Immature natural killer cell (primary cell): ENCODE measurements at regions not wholly inside any gene's neighbourhood (a gene's known extent, or its start where the extent isn't known, plus 50 kb on each side); places are given as distances from the start of the nearest gene placed in this dataset.
"Not testable (repeated sequence)": the region's sequence is repeated elsewhere in the genome, so short reads cannot be mapped to it uniquely, and the experiment has no call there.

Source experiments
- DNase-seq, 3 donors: peaks; one replicate each; pipeline ENCODE4 v3.0.0; 2022; ENCODE audit warnings: mixed read lengths in 1 of 3
- H3K27ac Mint-ChIP-seq, 6 donors: one replicate each; pipeline ENCODE4 v1.8.0; 2020; ENCODE audit warnings: mixed read lengths in 6 of 6, mild to moderate bottlenecking in 5 of 6, inconsistent platforms in 4 of 6, moderate library complexity in 3 of 6
- H3K27me3 Mint-ChIP-seq, 3 donors: one replicate each; pipeline ENCODE4 v1.8.0; 2020 to 2021; ENCODE audit warnings: low read depth in 3 of 3, mild to moderate bottlenecking in 3 of 3, mixed read lengths in 3 of 3, moderate library complexity in 3 of 3, inconsistent platforms in 1 of 3
- H3K36me3 Mint-ChIP-seq, 3 donors: one replicate each; pipeline ENCODE4 v1.8.0; 2020; ENCODE audit warnings: mixed read lengths in 3 of 3, inconsistent platforms in 2 of 3, mild to moderate bottlenecking in 2 of 3
- H3K4me1 Mint-ChIP-seq, 2 donors: one replicate each; pipeline ENCODE4 v1.8.0; 2020; ENCODE audit warnings: inconsistent platforms in 2 of 2, mild to moderate bottlenecking in 2 of 2, mixed read lengths in 2 of 2, moderate library complexity in 1 of 2
- H3K4me3 Mint-ChIP-seq, 5 donors: one replicate each; pipeline ENCODE4 v1.8.0; 2020; ENCODE audit warnings: mild to moderate bottlenecking in 5 of 5, mixed read lengths in 5 of 5, inconsistent platforms in 3 of 5, moderate library complexity in 3 of 5
- H3K9me3 Mint-ChIP-seq, 6 donors: one replicate each; pipeline ENCODE4 v1.8.0; 2020; ENCODE audit warnings: mild to moderate bottlenecking in 6 of 6, mixed read lengths in 6 of 6, inconsistent platforms in 4 of 6, moderate library complexity in 3 of 6

DNA sequence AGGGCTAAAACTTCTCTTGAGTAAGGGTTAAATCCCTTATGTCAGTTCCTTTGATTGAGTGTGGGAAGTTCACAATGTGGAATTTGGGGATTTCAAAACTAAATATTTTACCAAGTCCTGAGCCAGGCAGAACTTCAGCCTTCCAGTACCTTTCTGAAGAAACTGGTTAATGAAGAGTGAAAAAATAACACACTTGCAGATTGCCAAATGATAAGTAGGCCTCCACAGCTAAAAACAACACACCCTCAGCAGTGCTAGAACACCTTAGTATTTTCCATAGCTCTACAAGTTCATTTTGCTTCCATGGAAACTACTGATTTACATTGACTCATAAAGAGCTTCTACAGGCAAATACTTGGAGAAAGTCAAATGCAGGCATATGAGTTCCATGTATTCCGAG, 326.8 kb downstream of the ZNF674 start:
- Mint-ChIP-seq H3K27me3 (peaks cover 2 to 16% (median 5%) of the 10 kb centered on the region in 3 donors), H3K4me1 (no peaks in the 10 kb centered on the region), H3K27ac (no peak overlapping the region), H3K4me3 (no peak overlapping the region), H3K9me3 (no peaks in the 10 kb centered on the region), H3K36me3 (no peaks in the 10 kb centered on the region)
- DNase-seq = no peak

DNA sequence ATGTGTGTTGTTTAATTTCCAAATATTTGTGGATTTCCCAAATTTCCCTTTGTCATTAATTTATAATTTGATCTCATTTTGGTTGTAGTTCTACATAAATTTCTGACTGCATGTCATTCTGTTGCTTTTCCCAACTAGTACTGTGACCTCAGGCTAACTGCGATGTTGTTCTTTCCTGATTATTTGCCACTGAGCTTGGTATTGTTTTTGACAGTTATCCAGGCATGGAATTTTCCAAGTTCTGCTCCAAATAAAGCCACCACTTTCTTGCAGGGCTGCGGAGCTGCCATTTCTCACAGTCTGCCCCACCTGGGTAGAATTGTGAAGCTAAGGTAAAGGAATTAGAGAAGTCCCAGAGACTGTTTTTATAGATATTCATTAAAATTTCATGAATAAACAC, 328.8 kb downstream of the ZNF674 start:
- Mint-ChIP-seq H3K27me3 (peaks cover 1 to 12% (median 2%) of the 10 kb centered on the region in 3 donors), H3K9me3 (no peaks in the 10 kb centered on the region), H3K4me1 (no peaks in the 10 kb centered on the region), H3K36me3 (no peaks in the 10 kb centered on the region), H3K4me3 (no peak overlapping the region), H3K27ac (no peak overlapping the region)
- no peak for DNase-seq

- Mint-ChIP-seq H3K9me3 (no peaks in the 10 kb centered on the region), H3K36me3 (no peaks in the 10 kb centered on the region), H3K27ac (no peak overlapping the region), H3K4me1 (peaks cover 2 to 12% of the 10 kb centered on the region in 2 donors), H3K27me3 (peaks cover 0 to 22% (median 2%) of the 10 kb centered on the region in 3 donors), H3K4me3 (no peak overlapping the region)
- no peak for DNase-seq
Observed at GRCh38 chrX:46211079-46211478, 334.1 kb downstream of the ZNF674 start.

DNA sequence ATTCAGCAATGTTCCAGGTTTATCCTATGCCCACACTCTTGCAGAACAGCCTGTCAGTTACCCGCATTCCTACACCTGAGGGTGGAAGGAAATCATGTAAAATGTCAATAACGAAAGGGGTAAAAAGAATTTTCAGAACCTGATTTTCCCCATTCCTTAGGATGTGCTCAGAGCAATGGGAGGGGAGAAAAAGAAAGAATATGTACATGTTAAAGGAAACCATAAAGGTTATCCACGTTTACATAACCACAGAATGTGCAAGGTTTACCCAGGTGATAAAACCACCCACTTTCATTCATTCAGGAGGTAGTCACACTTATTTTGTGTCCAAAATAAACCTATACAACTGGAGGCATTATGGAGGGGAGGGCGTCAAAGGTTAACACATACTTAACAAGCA, 335.5 kb downstream of the ZNF674 start:
- H3K4me3 Mint-ChIP-seq = no peak overlapping the region
- no peaks in the 10 kb centered on the region for H3K9me3 Mint-ChIP-seq
- H3K27me3 Mint-ChIP-seq = peaks cover 0 to 19% (median 0%) of the 10 kb centered on the region in 3 donors
- H3K27ac Mint-ChIP-seq = no peak overlapping the region
- DNase-seq = no peak
- H3K4me1 Mint-ChIP-seq = peaks cover 2 to 12% of the 10 kb centered on the region in 2 donors
- no peaks in the 10 kb centered on the region for H3K36me3 Mint-ChIP-seq

DNA sequence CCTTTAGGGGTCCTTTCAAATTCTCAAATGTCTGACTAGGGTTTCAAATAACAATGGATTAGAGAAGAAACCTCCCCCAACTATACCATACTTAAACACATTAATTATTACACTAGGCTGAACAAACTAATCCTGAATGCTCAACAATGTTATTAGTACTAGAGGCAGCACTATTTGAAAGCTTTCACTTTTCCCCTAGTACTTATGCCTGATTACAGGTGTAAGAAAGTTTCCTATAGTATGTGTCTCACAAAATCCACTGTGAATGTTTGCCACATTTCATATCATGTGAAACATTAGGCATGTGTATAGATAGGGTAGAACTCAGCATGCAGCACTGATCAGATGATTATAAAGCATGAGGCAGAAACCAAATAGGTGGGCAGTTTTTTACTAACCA, 336.2 kb downstream of the ZNF674 start:
- no peak overlapping the region for H3K4me3 Mint-ChIP-seq
- H3K9me3 Mint-ChIP-seq = no peaks in the 10 kb centered on the region
- no peak overlapping the region for H3K27ac Mint-ChIP-seq
- DNase-seq = no peak
- no peaks in the 10 kb centered on the region for H3K36me3 Mint-ChIP-seq
- peaks cover 0 to 19% (median 0%) of the 10 kb centered on the region in 3 donors for H3K27me3 Mint-ChIP-seq
- H3K4me1 Mint-ChIP-seq = peaks cover 2 to 12% of the 10 kb centered on the region in 2 donors

GRCh38 chrX:46208225-46208854, 336.9 kb downstream of the ZNF674 start:
- H3K4me1 Mint-ChIP-seq = peaks cover 2 to 12% of the 10 kb centered on the region in 2 donors
- H3K4me3 Mint-ChIP-seq = no peak overlapping the region
- H3K9me3 Mint-ChIP-seq = no peaks in the 10 kb centered on the region
- H3K27ac Mint-ChIP-seq = no peak overlapping the region
- DNase-seq = no peak
- peaks cover 0 to 15% (median 1%) of the 10 kb centered on the region in 3 donors for H3K27me3 Mint-ChIP-seq
- no peaks in the 10 kb centered on the region for H3K36me3 Mint-ChIP-seq

DNA sequence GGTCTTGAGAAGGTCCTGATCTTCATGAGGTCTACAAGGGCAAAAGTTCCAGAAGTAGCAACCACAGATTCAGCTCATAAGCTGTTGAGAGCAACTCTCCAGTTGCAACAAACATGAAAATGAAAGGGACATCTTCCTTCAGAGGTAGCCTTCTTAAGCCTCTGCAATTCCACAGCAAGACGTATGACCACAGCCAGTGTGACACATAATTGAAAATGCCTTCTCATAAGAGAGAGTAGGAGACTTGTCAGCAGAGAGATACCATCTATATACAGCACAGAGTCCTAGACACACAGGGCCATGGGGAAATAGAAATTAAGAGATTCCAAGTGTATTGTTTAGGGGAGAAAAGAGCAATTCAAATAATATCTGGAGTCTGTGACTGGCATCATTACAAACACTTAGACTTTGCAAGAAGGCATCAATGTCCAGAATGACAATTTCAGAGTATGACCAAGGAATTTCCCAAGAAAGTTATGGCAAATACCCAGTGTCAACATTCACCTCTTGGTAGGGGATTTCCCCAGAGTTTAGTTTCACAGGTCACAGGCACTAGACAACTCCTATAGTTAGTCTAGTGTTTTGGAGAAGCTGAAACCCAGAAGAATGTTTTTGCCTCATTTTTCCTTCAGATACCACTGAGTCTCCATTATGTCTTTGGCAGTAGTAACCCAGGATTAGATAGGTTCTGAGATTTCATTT, 340.3 kb downstream of the ZNF674 start:
- no peak overlapping the region for H3K27ac Mint-ChIP-seq
- H3K9me3 Mint-ChIP-seq = no peaks in the 10 kb centered on the region
- no peaks in the 10 kb centered on the region for H3K36me3 Mint-ChIP-seq
- peaks cover 0 to 23% (median 1%) of the 10 kb centered on the region in 3 donors for H3K27me3 Mint-ChIP-seq
- DNase-seq = no peak
- H3K4me3 Mint-ChIP-seq = no peak overlapping the region
- H3K4me1 Mint-ChIP-seq = peaks cover 2 to 12% of the 10 kb centered on the region in 2 donors

DNA sequence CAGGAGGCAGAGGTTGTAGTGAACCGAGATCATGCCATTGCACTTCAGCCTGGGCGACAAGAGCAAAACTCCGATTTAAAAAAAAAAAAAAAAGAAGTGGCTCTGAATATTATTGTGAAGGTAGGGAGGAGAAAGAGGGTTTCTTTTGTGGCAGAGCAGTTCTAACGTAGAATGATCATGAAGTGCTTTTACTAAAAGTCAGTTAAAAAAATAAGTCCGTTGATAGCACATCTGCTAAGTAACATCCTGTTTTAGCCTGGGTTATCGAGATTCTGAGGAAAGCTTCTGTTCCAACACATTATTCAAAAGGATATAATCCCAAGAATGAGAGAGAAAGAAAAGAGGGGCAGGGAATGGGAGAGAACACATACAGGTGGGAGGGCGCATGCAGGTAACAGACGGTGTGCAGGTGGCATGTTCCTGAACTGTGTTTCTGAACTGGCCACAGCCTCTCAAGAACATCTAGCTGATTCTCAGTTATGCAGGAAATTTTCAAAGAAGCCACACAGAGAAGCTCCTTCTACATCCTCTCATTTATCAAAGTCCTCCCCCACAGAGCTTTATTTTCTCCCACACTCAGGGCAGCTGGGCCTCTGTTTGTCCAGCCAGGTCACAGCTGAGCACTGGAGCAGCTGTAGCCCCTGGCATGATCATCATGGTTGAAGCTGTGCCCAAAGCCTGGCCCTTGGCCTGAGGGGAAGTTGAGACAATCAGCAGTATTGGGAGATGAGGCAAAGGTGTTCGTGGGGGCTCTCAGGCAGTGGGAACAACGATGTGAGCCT, 342.3 kb downstream of the ZNF674 start:
- Mint-ChIP-seq H3K27me3 (peaks cover 0 to 17% (median 1%) of the 10 kb centered on the region in 3 donors), H3K4me1 (no peaks in the 10 kb centered on the region), H3K4me3 (no peak overlapping the region), H3K9me3 (no peaks in the 10 kb centered on the region), H3K27ac (no peak overlapping the region), H3K36me3 (no peaks in the 10 kb centered on the region)
- no peak for DNase-seq

GRCh38 chrX:46200413-46200812, 344.8 kb downstream of the ZNF674 start:
- DNase-seq = no peak
- Mint-ChIP-seq H3K27ac (no peak overlapping the region), H3K4me1 (no peaks in the 10 kb centered on the region), H3K4me3 (no peak overlapping the region), H3K9me3 (no peaks in the 10 kb centered on the region), H3K36me3 (no peaks in the 10 kb centered on the region), H3K27me3 (peaks cover 0 to 11% (median 1%) of the 10 kb centered on the region in 3 donors)

- no peak overlapping the region for H3K27ac Mint-ChIP-seq
- no peaks in the 10 kb centered on the region for H3K4me1 Mint-ChIP-seq
- H3K27me3 Mint-ChIP-seq = peaks cover 3 to 14% (median 6%) of the 10 kb centered on the region in 3 donors
- no peak overlapping the region for H3K4me3 Mint-ChIP-seq
- H3K36me3 Mint-ChIP-seq = peaks cover 0 to 3% (median 0%) of the 10 kb centered on the region in 3 donors
- DNase-seq = no peak
- peaks cover 0 to 4% (median 0%) of the 10 kb centered on the region in 6 donors for H3K9me3 Mint-ChIP-seq
Observed at GRCh38 chrX:46198858-46199257, 346.4 kb downstream of the ZNF674 start.

DNA sequence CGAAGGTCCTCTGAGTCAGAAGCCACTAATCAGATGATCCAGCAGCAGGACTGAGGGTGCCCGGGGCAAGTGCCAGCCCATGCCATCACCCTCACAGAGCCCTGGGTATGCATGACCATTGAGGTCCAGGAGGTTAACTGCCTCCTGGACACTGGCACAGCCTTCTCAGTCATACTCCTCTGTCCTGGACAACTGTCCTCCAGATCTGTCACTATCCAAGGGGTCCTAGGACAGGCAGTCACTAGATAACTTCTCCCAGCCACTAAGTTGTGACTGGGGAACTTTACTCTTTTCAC, 358.5 kb downstream of the ZNF674 start:
- not testable (repeated sequence) for H3K4me1 Mint-ChIP-seq, H3K36me3 Mint-ChIP-seq, H3K9me3 Mint-ChIP-seq, H3K4me3 Mint-ChIP-seq, H3K27ac Mint-ChIP-seq, DNase-seq, H3K27me3 Mint-ChIP-seq

- Mint-ChIP-seq H3K36me3 (no peaks in the 10 kb centered on the region), H3K27ac (no peak overlapping the region), H3K4me1 (no peaks in the 10 kb centered on the region), H3K27me3 (peaks cover 2 to 4% (median 3%) of the 10 kb centered on the region in 3 donors), H3K9me3 (peaks cover 0 to 3% (median 0%) of the 10 kb centered on the region in 6 donors), H3K4me3 (no peak overlapping the region)
- DNase-seq = no peak
Observed at GRCh38 chrX:46185923-46186810, 359.1 kb downstream of the ZNF674 start.

GRCh38 chrX:46184749-46185148, 360.5 kb downstream of the ZNF674 start:
- peaks cover 1 to 4% (median 2%) of the 10 kb centered on the region in 3 donors for H3K27me3 Mint-ChIP-seq
- no peak for DNase-seq
- no peak overlapping the region for H3K27ac Mint-ChIP-seq
- H3K4me3 Mint-ChIP-seq = no peak overlapping the region
- H3K4me1 Mint-ChIP-seq = no peaks in the 10 kb centered on the region
- H3K36me3 Mint-ChIP-seq = no peaks in the 10 kb centered on the region
- peaks cover 0 to 3% (median 0%) of the 10 kb centered on the region in 6 donors for H3K9me3 Mint-ChIP-seq
